HG03575 (cell line): ENCODE measurements at regions not wholly inside any gene's neighbourhood (a gene's known extent, or its start where the extent isn't known, plus 50 kb on each side); places are given as distances from the start of the nearest gene placed in this dataset.

Experiments
- ATAC-seq: cut with Tn5 transposase; IDR thresholded peaks from one replicate; pipeline ENCODE4 v1.9.1; 2021; ENCODE audit not compliant: unreplicated experiment, insufficient number of reproducible peaks, low FRiP score; ENCODE audit errors: extremely low read depth

DNA sequence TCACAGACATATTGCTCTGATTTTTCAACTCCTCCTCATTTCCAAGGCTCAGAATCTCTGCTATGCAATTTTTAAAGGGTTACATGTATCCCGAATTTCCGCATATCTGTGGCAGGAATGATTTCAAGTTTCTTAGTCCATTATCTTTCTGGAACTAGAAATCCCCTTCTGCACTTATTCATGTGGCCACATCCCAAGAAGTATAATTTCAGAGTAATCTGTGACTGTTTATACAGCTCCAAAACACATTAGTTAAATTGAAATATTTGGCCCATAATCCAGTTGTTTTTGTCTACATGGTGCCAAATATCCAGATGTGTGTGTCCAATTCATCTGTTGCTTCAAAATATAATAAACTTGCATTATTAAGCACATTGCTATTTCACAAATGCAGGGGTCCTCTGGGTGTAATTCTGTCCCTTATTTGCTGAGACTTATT is 271.2 kb downstream of the ARHGAP12 start:
- ATAC-seq, result no peak

DNA sequence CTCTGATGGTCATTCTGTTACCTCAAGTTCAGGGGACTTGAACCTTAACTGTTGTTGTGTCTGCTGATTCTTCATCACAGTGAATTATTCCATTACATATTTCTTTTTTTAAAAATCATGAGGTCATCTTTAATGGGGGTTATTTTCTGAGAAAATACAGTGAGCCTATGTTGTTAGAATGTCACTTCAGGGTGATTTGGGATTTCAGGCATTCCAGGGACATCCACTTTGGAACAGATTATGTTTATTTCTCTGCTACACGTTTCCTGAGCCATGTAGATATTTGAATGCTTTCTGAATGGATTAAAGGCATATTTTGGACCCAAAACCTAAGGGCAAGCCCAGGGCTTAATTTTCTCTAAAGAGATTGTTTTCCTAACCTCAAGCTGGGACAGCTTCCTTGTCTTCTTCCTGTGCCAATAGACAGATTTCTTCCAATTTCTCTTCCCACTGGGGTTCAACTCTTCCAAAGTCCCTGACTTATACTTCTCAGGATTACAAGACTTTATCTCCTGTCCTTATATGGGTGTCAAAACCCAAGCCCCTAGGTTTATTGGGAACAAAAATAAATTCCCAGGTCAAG is 271.7 kb downstream of the ARHGAP12 start:
- ATAC-seq, result no peak

DNA sequence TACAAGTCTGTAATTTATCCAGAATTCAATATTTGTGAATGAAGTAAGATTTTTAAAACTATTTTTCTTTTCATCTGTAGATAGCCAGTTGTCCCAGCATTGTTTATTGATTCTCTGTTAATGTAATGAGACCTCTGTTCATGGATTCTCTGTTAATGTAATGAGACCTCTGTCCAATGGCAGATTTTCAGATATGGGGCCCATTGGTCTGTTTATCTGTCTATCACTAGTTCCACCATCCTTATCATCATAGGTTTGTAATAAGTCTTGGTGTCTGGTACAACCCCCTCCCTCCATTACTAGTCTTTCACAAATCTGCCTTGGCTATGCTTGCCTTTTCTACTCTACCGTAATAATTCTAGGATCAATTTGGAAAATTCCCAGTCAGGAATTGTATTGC is 276.6 kb downstream of the ARHGAP12 start:
- ATAC-seq, result no peak

DNA sequence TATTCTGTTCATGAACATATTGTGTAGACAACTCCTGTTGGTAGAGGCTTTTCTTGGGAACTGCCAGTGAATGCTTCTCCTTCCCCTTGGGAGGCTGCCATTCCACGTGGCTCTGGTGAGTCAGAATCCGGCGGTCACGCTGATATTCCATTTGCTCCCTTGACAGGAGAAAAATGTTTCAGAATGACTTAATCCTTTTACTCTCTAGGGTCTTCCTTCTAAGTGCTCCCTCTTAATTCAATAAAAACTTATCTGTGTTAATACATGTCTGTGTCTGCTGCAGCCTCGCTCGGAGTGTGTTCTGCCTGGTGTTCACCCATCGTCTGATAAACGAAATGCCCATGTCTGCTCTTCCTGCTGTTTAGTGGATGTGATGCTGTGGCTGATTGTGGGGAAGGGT is 278.6 kb downstream of the ARHGAP12 start:
- ATAC-seq, result no peak

DNA sequence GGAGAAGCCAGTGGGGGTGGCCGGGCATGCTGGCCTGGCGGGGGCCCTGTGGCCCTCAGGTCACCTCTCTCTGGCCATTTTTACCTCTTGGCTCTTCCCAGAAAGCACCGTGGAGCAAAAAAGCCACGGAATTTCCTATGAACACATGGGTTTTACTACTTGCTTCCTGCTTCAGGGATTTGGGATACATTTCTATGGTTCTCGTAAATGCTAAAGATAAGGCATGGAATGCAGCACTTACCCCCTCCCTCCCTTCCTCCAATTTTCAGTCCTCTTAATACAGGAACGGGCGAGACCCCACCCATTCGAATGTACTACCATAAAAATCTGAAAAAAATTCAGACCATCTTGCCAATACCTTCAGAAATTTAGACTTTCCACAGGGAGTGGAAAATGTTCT is 279.7 kb downstream of the ARHGAP12 start:
- no peak for ATAC-seq

DNA sequence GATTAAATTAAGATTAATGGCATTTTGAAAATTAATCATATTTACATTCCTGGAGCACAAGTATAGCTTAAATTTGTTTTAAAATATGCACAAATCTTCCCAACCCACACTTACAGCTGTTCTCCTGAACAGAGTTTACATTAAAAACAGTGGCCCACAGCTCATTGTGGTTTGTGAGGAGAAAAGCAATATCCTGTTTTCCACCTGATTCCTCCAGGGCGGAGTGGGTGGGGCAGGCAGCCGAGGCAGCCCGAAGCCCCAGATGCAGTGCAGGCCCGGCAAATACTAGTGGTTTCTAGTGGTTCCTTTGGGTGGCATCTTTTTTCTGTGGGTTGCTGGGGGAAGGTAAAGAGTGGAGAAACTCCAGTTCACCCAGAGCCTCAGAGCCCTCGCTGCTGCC is 280.8 kb downstream of the ARHGAP12 start:
- ATAC-seq, result no peak

DNA sequence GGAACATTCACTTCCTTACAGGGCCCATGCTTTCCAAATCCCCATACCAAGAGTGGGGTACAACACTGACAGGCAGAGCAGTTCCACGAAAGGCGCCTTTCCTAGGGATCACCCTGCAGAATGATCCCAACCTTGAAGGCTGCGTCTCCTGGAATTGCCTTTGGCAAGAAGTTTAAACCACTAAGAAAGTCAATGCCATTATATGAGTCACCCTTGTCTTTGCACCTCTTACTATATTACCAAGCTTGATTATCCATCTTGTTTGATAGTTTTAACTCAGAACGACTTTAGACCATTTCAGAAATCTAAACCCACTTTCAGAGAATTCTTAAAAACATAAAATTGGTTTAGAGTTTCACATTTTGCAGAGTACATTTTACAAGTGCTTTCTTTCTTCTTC is 282.1 kb downstream of the ARHGAP12 start:
- no peak for ATAC-seq

DNA sequence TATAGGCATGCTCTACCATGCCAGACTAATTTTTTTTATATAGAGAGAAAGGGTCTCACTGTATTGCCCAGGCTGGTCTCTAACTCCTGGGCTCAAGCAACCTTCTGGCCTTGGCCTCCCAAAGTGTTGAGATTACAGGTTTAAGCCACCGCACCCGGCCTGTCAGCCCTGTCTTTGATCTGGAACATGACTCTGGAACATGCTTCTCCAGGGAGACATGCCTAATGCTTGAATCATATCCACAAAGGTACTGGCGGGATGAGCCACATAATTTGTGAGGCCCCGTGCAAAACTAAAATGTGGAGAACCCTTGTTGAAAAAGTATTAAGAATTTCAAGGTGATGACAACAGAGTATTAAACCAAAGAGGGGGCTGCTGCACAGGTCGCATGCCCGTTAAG is 282.8 kb downstream of the ARHGAP12 start:
- ATAC-seq, result no peak

DNA sequence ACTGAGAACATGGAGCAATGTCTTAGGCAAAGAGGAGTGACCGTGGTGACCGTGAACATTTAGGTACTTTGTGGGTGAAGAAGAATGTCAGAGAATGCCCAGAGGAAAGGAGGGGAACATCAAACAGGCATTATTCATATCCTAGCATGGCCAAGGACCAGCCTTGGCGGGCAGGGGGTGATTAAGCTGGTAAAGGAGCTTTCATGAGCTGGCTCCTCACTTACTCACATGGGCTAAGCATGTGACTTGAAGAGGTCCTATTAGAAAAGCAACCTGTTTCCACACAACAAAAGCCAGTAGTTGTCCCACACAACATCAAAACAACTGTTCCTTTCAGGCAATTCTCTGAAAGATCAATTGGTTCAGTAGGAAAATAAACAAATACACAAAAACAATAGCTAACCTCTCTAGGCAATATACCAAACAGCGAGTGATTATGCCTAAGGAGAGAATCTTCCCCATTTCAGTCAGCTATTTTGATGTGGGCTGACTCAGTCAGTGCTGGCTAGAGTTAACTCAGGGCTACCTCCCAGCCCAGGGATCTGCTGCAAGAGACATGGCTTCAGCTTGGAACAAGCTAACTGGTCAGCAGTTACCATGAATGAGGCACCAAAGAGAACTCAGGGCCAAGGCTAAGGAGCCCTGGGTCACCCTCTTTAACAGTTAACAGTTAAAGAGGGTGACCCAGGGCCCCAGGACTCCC is 283.5 kb downstream of the ARHGAP12 start:
- no peak for ATAC-seq

DNA sequence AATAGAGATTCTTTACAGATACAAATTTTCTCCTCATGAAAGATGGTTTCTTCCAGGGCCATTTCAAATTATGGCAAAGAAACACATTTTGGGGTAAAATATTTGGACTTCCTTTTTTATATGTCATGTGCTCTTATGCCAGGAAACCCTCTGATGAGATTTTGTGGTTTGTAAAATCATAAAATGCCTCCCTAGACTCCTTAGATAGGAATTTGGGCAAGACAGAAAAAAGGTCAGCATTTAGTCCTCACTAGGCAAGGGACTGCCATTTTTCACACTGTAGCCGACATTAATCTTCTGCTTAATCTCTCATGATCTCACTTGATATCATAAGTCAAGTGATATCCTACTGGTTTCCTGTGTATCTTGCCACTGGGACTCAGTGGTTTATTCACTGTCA is 286.4 kb downstream of the ARHGAP12 start:
- no peak for ATAC-seq

DNA sequence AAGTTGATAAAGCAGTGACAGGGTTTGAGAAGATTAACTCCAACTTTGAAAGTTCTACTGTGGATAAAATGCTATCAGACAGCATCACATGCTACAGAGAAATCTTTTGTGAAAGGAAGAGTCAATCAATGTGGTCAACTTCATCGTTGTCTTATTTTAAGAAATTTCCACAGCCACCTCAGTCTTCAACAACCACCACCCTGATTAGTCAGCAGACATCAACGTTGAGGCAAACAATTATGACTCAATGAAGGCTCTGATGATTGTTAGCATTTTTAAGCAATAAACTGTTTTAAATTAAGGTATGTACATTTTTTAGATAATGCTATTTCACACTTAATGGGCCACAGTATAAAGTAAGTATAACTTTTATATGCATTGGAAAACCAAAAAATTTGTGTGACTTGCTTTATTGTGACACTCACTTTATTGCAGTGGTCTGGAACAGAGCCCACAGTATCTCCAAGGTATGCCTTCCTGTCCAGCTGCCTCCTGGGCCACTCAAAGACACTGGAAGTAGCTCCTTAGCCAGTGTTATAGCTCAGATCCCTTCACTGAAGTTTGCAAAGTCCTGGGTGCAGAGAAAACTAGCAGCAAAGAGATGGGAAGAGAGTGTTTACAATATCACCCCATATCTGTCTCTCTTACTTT is 293.1 kb downstream of the ARHGAP12 start:
- no peak for ATAC-seq

DNA sequence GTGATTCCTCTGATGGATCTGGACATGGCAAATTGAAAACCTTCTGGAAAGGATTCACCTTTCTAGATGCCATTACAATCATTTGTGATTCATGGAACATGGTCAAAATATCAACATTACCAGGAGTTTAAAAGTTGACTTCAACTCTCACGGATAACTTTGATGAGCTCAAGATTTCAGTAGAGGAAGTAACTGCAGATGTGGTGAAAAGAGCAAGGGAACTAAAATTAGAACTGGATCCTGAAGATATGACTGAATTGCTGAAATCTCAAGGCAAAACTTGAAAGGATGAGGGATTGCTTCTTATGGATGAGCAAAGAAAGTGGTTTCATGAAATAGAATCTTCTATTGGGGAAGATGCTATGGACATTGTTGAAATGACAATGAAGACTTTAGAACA is 293.6 kb downstream of the ARHGAP12 start:
- ATAC-seq, result no peak

DNA sequence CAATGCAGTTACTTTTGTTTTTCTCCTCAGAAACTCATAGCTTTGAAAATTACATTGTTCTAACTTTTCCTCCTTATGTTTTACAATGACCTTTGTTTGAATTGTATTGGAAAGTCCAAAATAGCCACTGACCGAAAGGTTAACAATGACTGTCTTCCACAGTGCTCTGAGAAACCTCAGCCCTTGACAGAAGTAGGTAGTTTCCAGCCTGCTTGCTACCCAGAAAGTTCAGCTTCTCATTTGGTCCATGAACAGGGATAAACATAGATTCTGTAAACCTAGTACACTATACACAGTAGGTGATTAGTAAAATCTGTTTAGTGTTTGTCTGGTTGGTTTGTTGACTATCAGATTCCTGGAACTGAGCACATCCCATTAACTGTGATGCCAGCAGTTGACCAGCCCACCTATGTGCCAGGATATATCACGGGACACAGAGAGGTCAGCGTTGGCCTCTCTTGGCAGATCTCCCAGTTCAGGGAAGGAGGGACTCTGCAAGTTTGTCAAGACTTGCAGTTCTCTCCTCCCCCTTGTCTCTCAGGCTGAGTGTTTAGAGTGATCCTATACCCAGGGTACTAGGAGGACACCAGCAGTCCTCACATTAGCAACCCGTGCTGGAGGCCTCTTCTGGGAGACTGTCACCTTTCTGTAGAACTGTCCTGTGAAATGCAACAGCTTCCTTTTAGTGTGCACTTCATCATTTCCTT is 297.6 kb downstream of the ARHGAP12 start:
- no peak for ATAC-seq

DNA sequence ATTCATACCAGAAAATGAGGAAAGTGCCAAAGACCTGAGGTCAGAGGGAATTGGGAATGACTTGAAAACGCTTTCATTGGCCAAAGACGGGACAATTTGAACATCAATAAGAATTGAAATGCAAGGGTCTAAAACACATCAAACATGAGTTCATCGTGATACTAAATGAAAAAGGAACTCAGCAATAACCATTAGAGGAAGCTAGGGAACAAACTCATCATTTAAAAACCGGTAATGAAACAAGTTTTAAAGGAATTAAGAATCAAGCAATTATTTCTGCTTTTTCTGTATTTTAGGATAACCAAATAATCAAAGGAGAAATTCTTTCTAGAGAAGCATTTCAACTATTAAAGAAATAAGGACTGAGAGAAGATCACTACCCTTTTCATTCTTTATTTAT is 303.1 kb downstream of the ARHGAP12 start:
- no peak for ATAC-seq

DNA sequence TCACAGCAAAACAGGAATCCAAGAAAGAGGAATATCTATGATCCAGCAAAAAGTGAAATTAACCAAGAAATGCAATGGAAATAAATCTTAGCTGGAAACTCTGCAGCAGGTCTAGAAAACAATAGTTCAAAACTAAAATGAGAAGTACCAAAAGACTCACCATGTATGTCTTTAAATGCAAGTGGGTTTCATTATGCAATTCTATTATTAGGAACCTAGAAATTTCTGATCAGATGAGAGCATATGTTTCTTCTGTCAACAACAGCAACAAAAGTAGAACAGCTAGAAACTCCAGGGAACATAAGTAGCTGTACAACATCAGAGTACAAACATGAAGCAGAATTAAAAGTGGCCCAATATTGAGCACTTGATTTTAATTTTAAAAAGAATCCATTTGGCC is 304.0 kb downstream of the ARHGAP12 start:
- ATAC-seq, result no peak

DNA sequence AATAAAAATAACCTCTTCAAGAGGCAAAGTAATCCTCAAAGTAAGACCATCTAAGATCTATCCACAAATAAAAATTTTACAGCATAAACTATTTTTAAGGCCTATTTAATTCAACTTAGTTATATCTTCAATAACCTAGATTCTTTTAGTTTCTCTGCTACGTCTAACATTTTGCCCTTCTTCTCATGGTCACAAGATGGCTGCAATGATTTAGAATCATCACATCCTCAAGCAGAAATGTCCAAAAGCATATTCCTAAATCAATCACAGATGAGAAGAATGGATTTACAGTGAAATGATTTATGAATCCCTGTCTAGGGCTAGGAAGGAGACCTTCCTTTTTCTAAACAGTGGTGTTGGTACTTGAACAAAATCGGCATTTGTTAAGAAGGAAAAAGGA is 304.7 kb downstream of the ARHGAP12 start:
- ATAC-seq, result no peak

DNA sequence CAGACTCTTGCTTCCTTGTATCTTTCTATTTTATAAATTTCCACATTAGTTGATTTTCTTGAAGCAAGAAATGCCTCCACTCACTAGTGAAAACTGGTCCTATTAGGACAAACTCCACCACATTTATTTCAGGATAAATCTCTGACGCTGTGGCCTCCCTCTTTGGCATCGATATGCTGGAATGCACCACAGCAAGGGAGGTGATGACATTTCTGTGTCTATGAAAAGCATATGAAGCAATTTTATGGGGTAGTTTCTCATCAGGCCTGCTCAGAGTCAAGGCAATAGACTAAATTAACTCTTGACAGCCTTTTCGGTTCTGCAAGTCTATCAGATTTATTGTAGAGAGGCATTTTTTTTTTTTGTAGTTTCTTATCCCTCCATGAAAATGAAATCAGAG is 304.4 kb downstream of the ZEB1 start:
- ATAC-seq, result no peak

DNA sequence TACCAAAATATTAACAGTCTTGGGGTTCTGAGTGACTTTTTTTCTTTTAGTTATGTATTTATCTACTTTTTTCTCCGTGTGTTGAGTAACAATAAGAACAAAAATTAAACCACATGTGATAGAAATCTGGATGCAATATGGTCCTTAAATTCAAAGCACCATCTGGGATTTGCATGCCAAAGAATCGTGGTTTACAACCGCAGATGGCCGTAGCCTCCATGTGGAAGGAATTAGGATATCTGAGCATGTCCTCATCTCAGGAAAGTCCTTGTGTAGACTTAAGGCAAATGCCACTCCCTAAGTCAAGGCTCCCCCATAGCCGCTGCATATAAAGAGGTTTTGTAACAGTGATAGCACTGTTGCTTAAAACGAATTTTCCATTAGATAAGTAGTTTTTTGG is 304.0 kb downstream of the ZEB1 start:
- ATAC-seq, result no peak

DNA sequence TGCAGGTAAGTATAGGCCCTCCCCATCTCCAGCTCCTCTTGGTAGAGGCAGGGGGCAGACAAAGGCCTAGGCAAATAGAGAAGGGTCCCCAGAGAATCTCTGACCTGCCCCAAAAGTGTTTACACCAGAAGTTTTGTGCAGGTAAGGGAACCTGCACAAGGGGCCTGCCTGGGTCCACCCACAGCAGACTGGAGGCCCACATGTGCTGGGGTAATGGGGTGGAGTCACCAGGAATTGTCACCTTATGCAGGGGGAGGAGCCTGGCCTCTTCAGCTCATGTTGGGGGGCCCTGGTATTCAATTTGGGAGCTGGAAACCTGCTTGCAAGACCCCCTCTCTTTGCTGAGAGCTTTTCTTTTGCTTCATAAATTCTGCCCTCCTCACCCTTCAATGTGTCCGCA is 302.7 kb downstream of the ZEB1 start:
- ATAC-seq, result no peak
